ENCODE measurements at regions not wholly inside any gene's neighbourhood (a gene's known extent, or its start where the extent isn't known, plus 50 kb on each side); places are given as distances from the start of the nearest gene placed in this dataset.

- Histone ChIP-seq H4K20me1 (ENCODE audit: low read depth, low read length) (no peaks in the 10 kb centered on the region), H2AFZ (ENCODE audit: low read depth, low read length, severe bottlenecking) (no peak overlapping the region), H3K27ac (ENCODE audit: low read depth, low read length) (no peak overlapping the region), H3K9me2 (replicated peaks; ENCODE audit: insufficient read depth, low read length) (no peaks in the 10 kb centered on the region), H3K9ac (ENCODE audit: low read length) (no peak overlapping the region), H3K4me2 (ENCODE audit: low read depth, low read length, poor library complexity, severe bottlenecking) (no peak overlapping the region), H3K4me3 (ENCODE audit: insufficient read depth, low read length, poor library complexity, severe bottlenecking) (no peak overlapping the region), H3K27me3 (ENCODE audit: low read length) (no peaks in the 10 kb centered on the region), H3K9me3 (ENCODE audit: insufficient read depth, low read length) (no peaks in the 10 kb centered on the region), H3K79me2 (ENCODE audit: insufficient read depth, low read length) (no peaks in the 10 kb centered on the region), H3F3A (ENCODE audit: insufficient read depth) (no peaks in the 10 kb centered on the region), H3K36me3 (ENCODE audit: low read length) (no peaks in the 10 kb centered on the region)
- TF ChIP-seq CTCF (IDR thresholded peaks at IDR 0.05; ENCODE audit: insufficient read depth, low read length, poor library complexity, severe bottlenecking) (no peak), EZH2phosphoT487 (conservative IDR thresholded peaks at IDR 0.05; ENCODE audit: low read length) (no peak)
Measured at GRCh38 chr2:129895526-129896082, 83.9 kb upstream of the RAB6C start.

- Histone ChIP-seq H3K4me3 (ENCODE audit: insufficient read depth, low read length, poor library complexity, severe bottlenecking) (no peak overlapping the region), H3K9me2 (replicated peaks; ENCODE audit: insufficient read depth, low read length) (no peaks in the 10 kb centered on the region), H3K27me3 (ENCODE audit: low read length) (no peaks in the 10 kb centered on the region), H3K27ac (ENCODE audit: low read depth, low read length) (no peak overlapping the region), H2AFZ (ENCODE audit: low read depth, low read length, severe bottlenecking) (no peak overlapping the region), H4K20me1 (ENCODE audit: low read depth, low read length) (no peaks in the 10 kb centered on the region), H3F3A (ENCODE audit: insufficient read depth) (no peaks in the 10 kb centered on the region), H3K36me3 (ENCODE audit: low read length) (no peaks in the 10 kb centered on the region), H3K4me2 (ENCODE audit: low read depth, low read length, poor library complexity, severe bottlenecking) (no peak overlapping the region), H3K79me2 (ENCODE audit: insufficient read depth, low read length) (no peaks in the 10 kb centered on the region), H3K9ac (ENCODE audit: low read length) (no peak overlapping the region), H3K9me3 (ENCODE audit: insufficient read depth, low read length) (no peaks in the 10 kb centered on the region)
- TF ChIP-seq EZH2phosphoT487 (conservative IDR thresholded peaks at IDR 0.05; ENCODE audit: low read length), result no peak
Measured at GRCh38 chr2:129896226-129897100, 83.0 kb upstream of the RAB6C start.

GRCh38 chr2:129901754-129902415 is 77.6 kb upstream of the RAB6C start:
- no peaks in the 10 kb centered on the region for H3K36me3 ChIP-seq (ENCODE audit: low read length)
- no peaks in the 10 kb centered on the region for H3K27me3 ChIP-seq (ENCODE audit: low read length)
- H2AFZ ChIP-seq (ENCODE audit: low read depth, low read length, severe bottlenecking), result no peak overlapping the region
- no peak overlapping the region for H3K9ac ChIP-seq (ENCODE audit: low read length)
- H3K9me2 ChIP-seq (replicated peaks; ENCODE audit: insufficient read depth, low read length), result no peaks in the 10 kb centered on the region
- TF ChIP-seq EZH2phosphoT487 (conservative IDR thresholded peaks at IDR 0.05; ENCODE audit: low read length) (no peak), CTCF (IDR thresholded peaks at IDR 0.05; ENCODE audit: insufficient read depth, low read length, poor library complexity, severe bottlenecking) (no peak)
- H3K4me3 ChIP-seq (ENCODE audit: insufficient read depth, low read length, poor library complexity, severe bottlenecking), result no peak overlapping the region
- H3K27ac ChIP-seq (ENCODE audit: low read depth, low read length), result no peak overlapping the region
- no peak overlapping the region for H3K4me2 ChIP-seq (ENCODE audit: low read depth, low read length, poor library complexity, severe bottlenecking)
- no peaks in the 10 kb centered on the region for H3K9me3 ChIP-seq (ENCODE audit: insufficient read depth, low read length)
- H4K20me1 ChIP-seq (ENCODE audit: low read depth, low read length), result no peaks in the 10 kb centered on the region
- no peaks in the 10 kb centered on the region for H3K79me2 ChIP-seq (ENCODE audit: insufficient read depth, low read length)
- no peaks in the 10 kb centered on the region for H3F3A ChIP-seq (ENCODE audit: insufficient read depth)
